ENCODE measurements at regions not wholly inside any gene's neighbourhood (a gene's known extent, or its start where the extent isn't known, plus 50 kb on each side); places are given as distances from the start of the nearest gene placed in this dataset.
"Not testable (repeated sequence)": the region's sequence is repeated elsewhere in the genome, so short reads cannot be mapped to it uniquely, and the experiment has no call there.

- Histone ChIP-seq H3K4me3 (ENCODE audit: low read depth, low read length) (no peak overlapping the region), H3K27me3 (ENCODE audit: insufficient read depth, low read depth, severe bottlenecking) (no peaks in the 10 kb centered on the region), H3K9me3 (ENCODE audit: severe bottlenecking) (no peaks in the 10 kb centered on the region), H3K36me3 (no peaks in the 10 kb centered on the region), H3K27ac (no peak overlapping the region)
- no peak for TF ChIP-seq CTCF (IDR thresholded peaks at IDR 0.05; ENCODE audit: low read depth, low read length)
- no peak for DNase-seq
These were observed 89.5 kb upstream of the MAP3K1 start for GRCh38 chr5:56725711-56726411.

GRCh38 chr5:56724857-56725256, 90.5 kb upstream of the MAP3K1 start:
- not testable (repeated sequence) for H3K27ac ChIP-seq; H3K36me3 ChIP-seq; H3K9me3 ChIP-seq (ENCODE audit: severe bottlenecking); H3K4me3 ChIP-seq (ENCODE audit: low read depth, low read length); DNase-seq; H3K27me3 ChIP-seq (ENCODE audit: insufficient read depth, low read depth, severe bottlenecking)

GRCh38 chr5:56722317-56722716, 93.0 kb upstream of the MAP3K1 start:
- Histone ChIP-seq H3K27ac (no peak overlapping the region), H3K36me3 (no peaks in the 10 kb centered on the region), H3K27me3 (ENCODE audit: insufficient read depth, low read depth, severe bottlenecking) (no peaks in the 10 kb centered on the region), H3K4me3 (ENCODE audit: low read depth, low read length) (no peak overlapping the region), H3K9me3 (ENCODE audit: severe bottlenecking) (no peaks in the 10 kb centered on the region)
- TF ChIP-seq CTCF (IDR thresholded peaks at IDR 0.05; ENCODE audit: low read depth, low read length), result no peak
- no peak for DNase-seq

GRCh38 chr5:56717253-56717987, 97.9 kb upstream of the MAP3K1 start:
- TF ChIP-seq CTCF (IDR thresholded peaks at IDR 0.05; ENCODE audit: low read depth, low read length), result no peak
- H3K36me3 ChIP-seq, result no peaks in the 10 kb centered on the region
- no peaks in the 10 kb centered on the region for H3K9me3 ChIP-seq (ENCODE audit: severe bottlenecking)
- no peak overlapping the region for H3K4me3 ChIP-seq (ENCODE audit: low read depth, low read length)
- H3K27ac ChIP-seq, result no peak overlapping the region
- no peak for DNase-seq
- H3K27me3 ChIP-seq (ENCODE audit: insufficient read depth, low read depth, severe bottlenecking), result no peaks in the 10 kb centered on the region

GRCh38 chr5:56715986-56716385, 99.4 kb upstream of the MAP3K1 start:
- no peak overlapping the region for H3K27ac ChIP-seq

More at GRCh38 chr5:56715986-56716385, 99.4 kb upstream of the MAP3K1 start:
- no peak overlapping the region for H3K4me3 ChIP-seq (ENCODE audit: low read depth, low read length)
- DNase-seq, result no peak
- no peak for TF ChIP-seq CTCF (IDR thresholded peaks at IDR 0.05; ENCODE audit: low read depth, low read length)
- no peaks in the 10 kb centered on the region for H3K9me3 ChIP-seq (ENCODE audit: severe bottlenecking)
- H3K27me3 ChIP-seq (ENCODE audit: insufficient read depth, low read depth, severe bottlenecking), result no peaks in the 10 kb centered on the region
- H3K36me3 ChIP-seq, result no peaks in the 10 kb centered on the region
